ENCODE measurements at regions not wholly inside any gene's neighbourhood (a gene's known extent, or its start where the extent isn't known, plus 50 kb on each side); places are given as distances from the start of the nearest gene placed in this dataset.
"Not testable (repeated sequence)": the region's sequence is repeated elsewhere in the genome, so short reads cannot be mapped to it uniquely, and the experiment has no call there.

DNA sequence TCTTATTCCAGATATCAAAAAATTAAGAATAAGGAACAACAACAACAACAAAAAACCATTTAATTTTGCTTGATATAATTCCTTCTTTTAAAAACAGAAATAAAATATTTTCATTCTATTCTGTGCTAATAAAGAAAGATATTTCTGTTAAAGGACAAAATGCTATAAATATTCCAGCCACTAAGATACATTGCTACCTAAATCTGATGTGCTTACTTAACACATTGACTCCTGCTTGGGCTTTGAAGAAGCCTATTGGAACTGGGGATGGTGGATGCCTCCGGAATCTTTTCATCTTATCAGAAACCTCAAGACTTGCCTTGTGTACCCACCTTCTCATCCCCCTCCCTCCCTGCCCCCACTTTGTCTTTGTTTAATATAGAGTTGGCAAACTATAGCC, 320.2 kb downstream of the MEX3B start:
- Histone ChIP-seq H3K4me3 (replicated peaks; ENCODE audit: low read depth, low read length) (no peak overlapping the region), H3K27me3 (replicated peaks; ENCODE audit: control insufficient read depth, insufficient read depth, low read length) (no peaks in the 10 kb centered on the region), H3K36me3 (ENCODE audit: control insufficient read depth, insufficient read depth, low read length) (no peaks in the 10 kb centered on the region)
- DNase-seq (ENCODE audit: extremely low read depth, insufficient read length), result no peak
- TF ChIP-seq, protein P1, sequence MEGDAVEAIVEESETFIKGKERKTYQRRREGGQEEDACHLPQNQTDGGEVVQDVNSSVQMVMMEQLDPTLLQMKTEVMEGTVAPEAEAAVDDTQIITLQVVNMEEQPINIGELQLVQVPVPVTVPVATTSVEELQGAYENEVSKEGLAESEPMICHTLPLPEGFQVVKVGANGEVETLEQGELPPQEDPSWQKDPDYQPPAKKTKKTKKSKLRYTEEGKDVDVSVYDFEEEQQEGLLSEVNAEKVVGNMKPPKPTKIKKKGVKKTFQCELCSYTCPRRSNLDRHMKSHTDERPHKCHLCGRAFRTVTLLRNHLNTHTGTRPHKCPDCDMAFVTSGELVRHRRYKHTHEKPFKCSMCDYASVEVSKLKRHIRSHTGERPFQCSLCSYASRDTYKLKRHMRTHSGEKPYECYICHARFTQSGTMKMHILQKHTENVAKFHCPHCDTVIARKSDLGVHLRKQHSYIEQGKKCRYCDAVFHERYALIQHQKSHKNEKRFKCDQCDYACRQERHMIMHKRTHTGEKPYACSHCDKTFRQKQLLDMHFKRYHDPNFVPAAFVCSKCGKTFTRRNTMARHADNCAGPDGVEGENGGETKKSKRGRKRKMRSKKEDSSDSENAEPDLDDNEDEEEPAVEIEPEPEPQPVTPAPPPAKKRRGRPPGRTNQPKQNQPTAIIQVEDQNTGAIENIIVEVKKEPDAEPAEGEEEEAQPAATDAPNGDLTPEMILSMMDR (IDR thresholded peaks at IDR 0.05; ENCODE audit: insufficient read depth, low read length, poor library complexity, severe bottlenecking), result no peak

DNA sequence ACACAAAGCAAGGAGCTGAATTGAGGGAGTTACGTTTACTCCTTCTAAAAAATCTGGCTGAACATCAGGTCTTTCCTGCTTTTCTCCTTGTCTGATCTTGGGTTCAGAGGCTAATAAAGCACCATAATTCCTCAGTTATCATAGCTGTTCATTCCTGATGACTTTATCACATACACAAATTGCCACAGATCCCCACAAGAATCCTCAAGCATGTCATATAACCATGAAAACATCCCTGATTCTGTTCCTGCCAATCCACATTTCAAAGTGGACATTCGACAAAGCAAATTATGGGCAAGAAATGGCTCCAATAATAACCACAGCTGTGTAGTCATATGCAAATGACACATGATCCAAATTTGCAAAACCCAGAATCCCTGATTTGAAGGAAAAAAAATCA, 321.3 kb downstream of the MEX3B start:
- no peak for DNase-seq (ENCODE audit: extremely low read depth, insufficient read length)
- Histone ChIP-seq H3K36me3 (ENCODE audit: control insufficient read depth, insufficient read depth, low read length) (no peaks in the 10 kb centered on the region), H3K27me3 (replicated peaks; ENCODE audit: control insufficient read depth, insufficient read depth, low read length) (no peaks in the 10 kb centered on the region), H3K4me3 (replicated peaks; ENCODE audit: low read depth, low read length) (no peak overlapping the region)
- TF ChIP-seq, protein P1 (IDR thresholded peaks at IDR 0.05; ENCODE audit: insufficient read depth, low read length, poor library complexity, severe bottlenecking), result no peak

DNA sequence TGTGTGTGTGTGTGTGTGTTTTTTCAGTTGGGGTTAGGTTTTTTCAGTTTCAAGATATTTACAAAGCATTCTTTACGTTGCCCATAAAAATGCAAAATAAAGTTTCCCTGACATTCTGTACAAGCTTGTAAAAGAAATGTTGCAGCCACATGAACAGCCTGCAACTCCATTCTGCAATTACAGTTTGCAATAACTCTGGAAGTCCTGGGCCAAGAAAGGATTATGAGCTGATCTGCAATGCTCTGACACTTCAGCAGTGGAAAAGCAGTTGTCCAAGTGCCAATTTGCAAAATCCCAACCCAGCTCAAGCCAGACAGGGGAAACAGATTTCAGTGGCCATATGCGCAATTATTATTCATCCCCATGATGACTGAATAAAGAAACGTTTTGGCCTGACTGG, 322.1 kb downstream of the MEX3B start:
- Histone ChIP-seq H3K36me3 (ENCODE audit: control insufficient read depth, insufficient read depth, low read length) (no peaks in the 10 kb centered on the region), H3K27me3 (replicated peaks; ENCODE audit: control insufficient read depth, insufficient read depth, low read length) (no peaks in the 10 kb centered on the region), H3K4me3 (replicated peaks; ENCODE audit: low read depth, low read length) (no peak overlapping the region)
- TF ChIP-seq, protein P1 (IDR thresholded peaks at IDR 0.05; ENCODE audit: insufficient read depth, low read length, poor library complexity, severe bottlenecking), result no peak
- no peak for DNase-seq (ENCODE audit: extremely low read depth, insufficient read length)

DNA sequence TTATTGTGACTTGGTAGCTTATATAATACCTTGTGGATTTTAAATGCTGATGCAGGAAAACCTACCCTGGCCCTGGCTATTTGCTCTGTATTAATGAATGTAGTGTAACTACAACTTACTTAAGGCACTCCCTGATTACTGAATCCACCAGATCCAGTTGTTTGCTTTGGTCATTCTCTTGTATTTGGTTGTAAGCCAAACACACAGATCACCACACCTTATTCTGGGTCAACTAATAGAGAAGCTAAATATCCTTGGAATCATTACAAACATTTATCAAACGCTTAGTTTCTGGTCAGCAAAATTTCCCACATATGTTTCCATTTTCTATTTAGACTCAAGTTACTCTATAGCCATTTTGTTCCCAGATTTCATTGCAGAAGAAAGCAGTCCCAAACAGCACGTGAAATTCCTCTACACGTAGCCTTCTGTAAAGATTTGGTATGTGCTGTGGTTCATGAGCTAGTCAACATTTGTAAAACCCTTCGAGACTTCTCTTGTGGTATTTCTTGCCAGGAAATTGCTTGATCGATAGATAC, 322.6 kb downstream of the MEX3B start:
- Histone ChIP-seq H3K4me3 (replicated peaks; ENCODE audit: low read depth, low read length) (no peak overlapping the region), H3K36me3 (ENCODE audit: control insufficient read depth, insufficient read depth, low read length) (no peaks in the 10 kb centered on the region), H3K27me3 (replicated peaks; ENCODE audit: control insufficient read depth, insufficient read depth, low read length) (no peaks in the 10 kb centered on the region)
- DNase-seq (ENCODE audit: extremely low read depth, insufficient read length), result no peak
- TF ChIP-seq, protein P1 (IDR thresholded peaks at IDR 0.05; ENCODE audit: insufficient read depth, low read length, poor library complexity, severe bottlenecking), result no peak

DNA sequence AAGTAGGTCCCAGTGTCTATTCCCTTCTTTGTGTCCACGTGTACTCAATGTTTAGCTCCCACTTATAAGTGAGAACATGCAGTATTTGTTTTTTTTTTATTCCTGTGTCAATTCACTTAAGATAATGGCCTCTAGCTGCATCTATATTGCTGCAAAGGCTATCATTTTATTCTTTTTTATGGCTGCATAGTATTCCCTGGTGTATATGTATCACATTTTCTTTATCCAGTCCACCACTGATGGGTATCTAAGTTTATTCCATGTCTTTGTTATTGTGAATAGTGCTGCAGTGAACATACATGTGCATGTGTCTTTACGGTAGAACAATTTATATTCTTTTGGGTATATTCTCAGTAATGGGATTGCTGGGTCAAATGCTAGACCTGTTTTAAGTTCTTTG, 329.4 kb downstream of the MEX3B start:
- H3K36me3 ChIP-seq (ENCODE audit: control insufficient read depth, insufficient read depth, low read length); DNase-seq (ENCODE audit: extremely low read depth, insufficient read length); H3K4me3 ChIP-seq (replicated peaks; ENCODE audit: low read depth, low read length); H3K27me3 ChIP-seq (replicated peaks; ENCODE audit: control insufficient read depth, insufficient read depth, low read length): not testable (repeated sequence)

DNA sequence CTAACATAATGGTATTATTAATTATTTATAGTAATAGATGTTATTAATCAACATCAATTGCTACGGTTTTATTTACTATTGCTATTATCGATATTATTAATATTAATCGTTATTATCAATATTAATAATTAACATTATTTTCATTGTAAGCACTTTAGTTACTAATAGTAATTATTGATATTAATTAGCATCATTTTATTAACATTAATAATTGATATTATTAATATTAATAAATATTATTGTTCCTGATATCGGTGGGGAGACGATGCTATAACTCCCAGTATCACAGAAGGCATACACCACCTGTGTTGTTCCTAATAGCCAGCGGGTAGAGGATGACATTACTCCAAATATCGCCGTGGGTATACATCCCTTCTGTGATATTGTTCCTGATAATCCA, 335.5 kb downstream of the MEX3B start:
- Histone ChIP-seq H3K27me3 (replicated peaks; ENCODE audit: control insufficient read depth, insufficient read depth, low read length) (no peaks in the 10 kb centered on the region), H3K36me3 (ENCODE audit: control insufficient read depth, insufficient read depth, low read length) (no peaks in the 10 kb centered on the region), H3K4me3 (replicated peaks; ENCODE audit: low read depth, low read length) (no peak overlapping the region)
- TF ChIP-seq, protein P1 (IDR thresholded peaks at IDR 0.05; ENCODE audit: insufficient read depth, low read length, poor library complexity, severe bottlenecking), result no peak
- no peak for DNase-seq (ENCODE audit: extremely low read depth, insufficient read length)

DNA sequence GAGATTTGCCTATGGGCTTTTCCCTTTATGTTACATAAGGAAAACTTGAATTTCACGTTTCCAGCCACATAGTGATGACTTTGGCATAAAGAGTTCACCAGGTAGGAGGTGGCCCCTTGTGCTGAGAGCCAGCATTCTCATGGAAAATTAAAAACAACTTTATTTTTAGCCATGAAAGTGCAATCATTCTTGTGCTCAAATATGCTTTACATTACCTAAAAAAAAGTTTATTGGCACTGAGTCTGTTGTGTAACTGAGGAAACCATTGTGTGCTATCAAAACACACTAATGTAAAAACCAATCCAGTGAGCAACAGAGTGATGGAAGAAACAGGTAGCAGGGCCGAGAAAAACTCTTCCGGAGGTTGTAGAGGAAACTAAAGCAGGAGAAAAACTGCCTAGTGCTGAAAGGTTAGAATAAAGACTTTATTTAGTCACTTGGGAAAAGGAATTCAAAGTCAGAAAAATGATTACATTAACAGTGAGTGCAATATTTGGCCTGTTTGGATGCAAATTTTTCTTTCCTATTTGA, 332.9 kb upstream of the TMC3 start:
- not testable (repeated sequence) for H3K4me3 ChIP-seq (replicated peaks; ENCODE audit: low read depth, low read length); H3K36me3 ChIP-seq (ENCODE audit: control insufficient read depth, insufficient read depth, low read length); H3K27me3 ChIP-seq (replicated peaks; ENCODE audit: control insufficient read depth, insufficient read depth, low read length); DNase-seq (ENCODE audit: extremely low read depth, insufficient read length)

DNA sequence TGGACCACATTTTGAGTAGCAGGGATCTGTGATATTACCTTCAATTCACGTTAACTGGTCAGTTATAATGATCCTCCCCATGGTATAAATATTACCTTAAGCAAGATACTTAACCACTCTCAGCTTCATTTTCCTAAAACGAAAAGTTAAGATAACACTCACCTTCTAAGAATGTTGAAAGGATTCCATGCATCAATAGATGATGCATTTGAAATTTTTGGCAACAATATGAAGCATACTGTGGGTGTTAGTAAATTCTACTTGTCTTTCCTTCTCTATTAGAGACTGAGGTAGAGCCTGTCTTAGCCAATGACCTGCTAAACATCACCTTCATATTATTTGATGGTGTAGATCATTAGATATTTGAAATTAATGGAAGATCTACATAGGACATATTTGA, 331.7 kb upstream of the TMC3 start:
- not testable (repeated sequence) for H3K27me3 ChIP-seq (replicated peaks; ENCODE audit: control insufficient read depth, insufficient read depth, low read length); DNase-seq (ENCODE audit: extremely low read depth, insufficient read length); H3K4me3 ChIP-seq (replicated peaks; ENCODE audit: low read depth, low read length); H3K36me3 ChIP-seq (ENCODE audit: control insufficient read depth, insufficient read depth, low read length)

All from GM06990 (cell line).